DND-41 (cell line): ENCODE measurements at regions not wholly inside any gene's neighbourhood (a gene's known extent, or its start where the extent isn't known, plus 50 kb on each side); places are given as distances from the start of the nearest gene placed in this dataset.

Experiments used
- CTCF ChIP-seq: IDR thresholded peaks from 2 replicates; pipeline ENCODE4 v1.5.1; 2012; ENCODE audit warnings: borderline replicate concordance, low read length, moderate library complexity, mild to moderate bottlenecking; ENCODE audit not compliant: poor library complexity, severe bottlenecking; ENCODE audit errors: extremely low read depth
- EZH2 ChIP-seq: IDR thresholded peaks from 3 replicates; pipeline ENCODE4 v1.6.1; 2012; ENCODE audit warnings: borderline replicate concordance, low read depth, mild to moderate bottlenecking, moderate library complexity, low read length, inconsistent platforms; ENCODE audit not compliant: severe bottlenecking

GRCh38 chr5:8050616-8051175 lies 181.7 kb downstream of the MTRR start:
- no peak for TF ChIP-seq CTCF
- no peak for TF ChIP-seq EZH2
